ENCODE measurements at regions not wholly inside any gene's neighbourhood (a gene's known extent, or its start where the extent isn't known, plus 50 kb on each side); places are given as distances from the start of the nearest gene placed in this dataset.
A peak's percentile ranks its signal among the peaks of the same experiment; 100 is the strongest.

DNA sequence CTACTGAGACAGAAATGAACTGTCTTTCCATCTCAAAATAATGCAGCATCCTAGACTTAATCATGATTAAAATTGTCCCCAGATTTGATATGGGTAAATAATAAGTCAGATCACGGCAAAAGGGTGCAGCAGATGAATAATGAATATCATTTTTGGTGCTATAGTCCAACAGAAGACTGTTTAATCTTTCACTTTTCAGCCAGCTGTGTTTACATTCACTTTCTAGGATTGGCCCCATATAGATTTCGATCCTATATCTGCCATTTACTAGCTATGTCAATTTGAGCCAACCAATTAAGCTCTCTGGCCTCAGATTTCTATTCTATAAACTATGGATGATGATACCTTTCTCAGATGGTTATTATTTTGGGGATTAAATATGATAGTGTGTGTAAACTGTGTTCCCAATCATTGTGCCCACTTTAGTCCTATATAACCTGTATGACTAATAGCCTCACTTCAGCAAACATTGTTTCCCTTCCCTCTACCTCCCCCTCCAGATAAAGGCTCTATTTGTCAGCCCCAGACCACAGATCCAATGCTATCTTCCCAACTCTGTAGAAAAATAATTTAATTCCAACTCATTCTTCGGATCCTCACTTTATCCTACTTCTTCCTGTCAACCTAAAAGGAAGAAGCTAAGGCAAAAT, 53.6 kb upstream of the NT5E start:
- FAIRE-seq, result no peak

GRCh38 chr6:85395746-85396145, 54.1 kb upstream of the NT5E start:
- FAIRE-seq, result no peak

- FAIRE-seq, result no peak
Observed at GRCh38 chr6:85394853-85395538, 54.9 kb upstream of the NT5E start.

DNA sequence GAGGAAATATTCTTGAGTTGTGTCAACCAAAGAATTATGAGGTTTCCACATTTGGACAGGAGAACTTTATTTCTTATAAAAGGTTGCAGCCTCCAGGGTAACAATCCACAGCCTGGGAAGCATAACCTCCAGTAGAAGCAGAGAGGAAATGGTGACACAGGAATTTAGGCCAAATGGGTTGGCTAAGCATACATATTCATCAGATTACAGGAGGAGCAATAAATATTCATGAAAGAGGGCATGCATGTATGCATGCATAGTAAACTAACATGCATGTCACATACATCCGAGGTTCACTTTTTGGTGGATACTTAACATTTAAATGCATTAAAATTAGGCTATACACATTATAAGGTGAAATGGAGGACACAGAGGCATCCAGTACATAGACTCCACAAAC, 55.7 kb upstream of the NT5E start:
- no peak for FAIRE-seq

- FAIRE-seq, result no peak
Observed at GRCh38 chr6:85392379-85392778, 57.5 kb upstream of the NT5E start.

- FAIRE-seq, result no peak
Observed at GRCh38 chr6:85390775-85391174, 59.1 kb upstream of the NT5E start.

DNA sequence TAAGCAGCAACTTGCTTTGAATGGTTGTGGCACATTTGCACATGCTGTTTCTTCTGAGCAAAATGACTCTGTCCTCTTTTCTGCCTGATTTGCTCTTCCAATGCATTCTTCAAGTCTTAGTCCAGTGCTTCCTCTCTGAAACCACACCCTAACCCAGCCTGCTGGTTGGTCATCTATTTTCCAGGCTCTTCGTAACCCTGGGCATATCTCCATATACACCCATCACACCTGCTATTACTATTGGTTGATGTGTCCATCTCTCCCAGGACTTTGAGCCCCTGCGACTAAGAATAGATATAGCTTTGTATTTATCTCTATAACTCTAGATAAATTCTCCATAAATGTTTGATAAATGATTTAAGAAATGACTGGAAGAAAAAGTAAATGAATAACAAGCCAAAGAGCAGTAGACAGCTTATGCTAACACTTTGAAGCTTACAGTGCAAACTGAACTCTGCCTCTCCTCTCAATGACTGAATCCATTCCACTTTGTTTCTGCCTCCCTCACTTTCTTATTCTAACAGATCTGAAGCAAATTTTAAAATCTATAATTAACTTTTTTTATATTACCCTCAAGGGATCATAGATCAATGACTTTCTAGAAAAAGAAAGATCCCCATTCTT, 59.7 kb upstream of the NT5E start:
- FAIRE-seq, result no peak

- no peak for FAIRE-seq
Observed at GRCh38 chr6:85389151-85389797, 60.6 kb upstream of the NT5E start.

GRCh38 chr6:85388531-85388930, 61.4 kb upstream of the NT5E start:
- FAIRE-seq, result no peak

DNA sequence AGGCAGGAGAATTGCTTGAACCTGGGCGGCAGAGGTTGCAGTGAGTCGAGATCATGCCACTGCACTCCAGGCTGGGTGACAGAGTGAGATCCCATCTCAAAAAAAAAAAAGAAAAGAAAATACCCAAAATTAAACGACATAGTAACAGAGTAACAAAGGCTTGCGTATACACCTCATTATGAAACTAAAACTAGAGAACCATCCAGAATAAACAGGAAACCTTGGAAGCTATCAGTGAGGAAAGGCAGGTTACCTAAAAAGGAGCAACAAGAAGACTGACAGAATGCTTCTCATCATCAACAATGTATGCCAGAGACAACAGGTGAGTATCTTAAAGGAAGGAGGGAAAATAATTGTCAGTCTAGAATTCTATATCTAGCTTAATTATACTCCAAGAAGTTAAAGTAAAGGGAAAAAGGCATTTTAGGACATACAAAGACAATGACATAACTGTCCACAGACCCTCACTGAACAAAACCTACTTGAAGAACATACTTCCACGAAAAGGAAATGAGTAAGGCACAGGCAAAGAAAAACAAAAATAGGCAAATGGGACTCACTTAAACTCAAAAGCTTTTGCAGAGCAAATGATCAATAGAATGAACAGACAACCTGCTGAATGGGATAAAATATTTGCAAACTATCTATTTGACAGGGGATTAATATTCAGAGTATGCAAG, 64.1 kb upstream of the NT5E start:
- FAIRE-seq, result no peak

GRCh38 chr6:85383042-85383441, 66.8 kb upstream of the NT5E start:
- no peak for FAIRE-seq

- no peak for FAIRE-seq
Observed at GRCh38 chr6:85382541-85382940, 67.3 kb upstream of the NT5E start.

DNA sequence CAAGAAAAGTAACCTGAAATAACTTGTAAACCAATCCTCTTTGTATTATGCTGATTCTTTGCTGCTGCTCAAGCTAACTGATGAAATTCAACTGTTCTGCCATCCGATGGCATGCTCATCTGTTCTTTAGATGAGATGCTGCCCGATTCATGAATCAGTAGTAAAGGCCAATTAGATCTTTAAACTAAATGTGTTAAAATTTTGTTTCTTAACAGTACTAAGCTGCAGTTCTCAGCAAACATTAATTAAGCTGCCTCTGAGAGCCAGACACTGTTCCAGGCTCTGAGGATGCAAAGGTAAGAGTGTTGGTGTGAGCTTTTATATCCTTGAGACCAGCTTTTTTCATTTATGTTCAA, 77.0 kb upstream of the NT5E start:
- FAIRE-seq, result no peak

DNA sequence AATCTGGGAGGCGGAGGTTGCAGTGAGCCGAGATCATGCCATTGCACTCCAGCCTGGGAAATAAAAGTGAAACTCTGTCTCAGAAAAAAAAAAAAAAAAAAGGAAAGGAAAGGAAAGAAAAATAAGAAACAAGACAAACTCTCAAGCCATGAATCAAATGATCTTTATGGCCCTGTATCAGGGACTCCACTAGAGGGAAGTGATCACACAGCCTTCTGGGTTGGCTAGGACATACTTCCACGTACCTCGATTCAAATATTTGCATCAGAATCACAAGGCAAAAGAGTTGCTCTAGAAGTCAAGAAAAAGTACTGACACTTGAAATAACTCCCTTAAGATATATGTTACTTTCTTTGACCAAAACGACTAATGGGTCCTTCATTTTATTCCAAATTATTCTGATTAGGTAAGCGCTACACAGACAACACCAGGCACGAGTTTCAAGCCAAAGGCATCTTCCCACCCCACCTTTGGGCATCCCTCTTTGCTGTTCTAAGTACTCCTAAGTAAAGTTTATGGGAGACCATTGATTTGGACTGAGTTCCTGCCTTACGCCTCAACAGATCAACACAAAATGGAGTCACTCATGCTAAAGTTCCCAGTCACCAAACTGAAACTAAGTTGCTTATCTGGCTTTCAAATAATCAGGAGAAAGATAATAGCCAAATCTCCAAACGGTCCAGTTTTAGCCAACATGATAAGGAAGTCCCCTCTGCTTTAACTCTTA, 77.5 kb upstream of the NT5E start:
- no peak for FAIRE-seq

GRCh38 chr6:85368631-85369030, 81.3 kb upstream of the NT5E start:
- no peak for FAIRE-seq

GRCh38 chr6:85364344-85364743, 85.5 kb upstream of the NT5E start:
- FAIRE-seq, result no peak

GRCh38 chr6:85363870-85364269, 86.0 kb upstream of the NT5E start:
- peak; percentile 76 for FAIRE-seq

DNA sequence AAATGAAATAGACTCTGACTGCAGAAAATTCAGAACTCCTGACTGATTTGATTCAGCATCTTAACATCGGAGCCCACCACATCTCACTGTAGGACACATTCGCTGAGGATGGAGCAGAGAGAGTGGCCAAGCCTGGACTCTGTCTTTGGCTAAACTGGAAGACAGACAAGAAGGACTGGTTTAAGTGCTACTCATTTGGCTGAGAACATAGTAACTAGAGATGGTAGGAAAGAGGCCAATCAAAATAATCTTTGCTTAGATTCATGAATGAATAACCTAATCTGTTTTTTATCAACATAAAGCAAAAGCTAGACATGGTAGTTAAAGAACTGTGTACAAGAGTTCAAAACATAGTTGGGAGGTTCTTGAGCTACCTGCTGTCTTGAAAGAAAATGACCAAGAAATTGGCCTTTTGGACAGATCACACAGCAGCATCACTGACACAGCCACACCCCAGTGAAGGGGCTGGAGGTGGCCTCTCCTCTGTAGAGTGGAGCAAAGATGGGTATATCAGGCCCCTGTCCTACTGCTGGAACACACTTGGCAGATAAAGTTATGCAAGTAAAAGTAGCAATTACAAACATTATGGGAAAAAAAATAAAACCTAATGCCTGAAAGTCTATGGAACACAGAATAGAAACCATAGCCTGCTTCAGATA, 87.1 kb upstream of the NT5E start:
- FAIRE-seq, result no peak

- no peak for FAIRE-seq
Observed at GRCh38 chr6:85361643-85362014, 88.3 kb upstream of the NT5E start.

DNA sequence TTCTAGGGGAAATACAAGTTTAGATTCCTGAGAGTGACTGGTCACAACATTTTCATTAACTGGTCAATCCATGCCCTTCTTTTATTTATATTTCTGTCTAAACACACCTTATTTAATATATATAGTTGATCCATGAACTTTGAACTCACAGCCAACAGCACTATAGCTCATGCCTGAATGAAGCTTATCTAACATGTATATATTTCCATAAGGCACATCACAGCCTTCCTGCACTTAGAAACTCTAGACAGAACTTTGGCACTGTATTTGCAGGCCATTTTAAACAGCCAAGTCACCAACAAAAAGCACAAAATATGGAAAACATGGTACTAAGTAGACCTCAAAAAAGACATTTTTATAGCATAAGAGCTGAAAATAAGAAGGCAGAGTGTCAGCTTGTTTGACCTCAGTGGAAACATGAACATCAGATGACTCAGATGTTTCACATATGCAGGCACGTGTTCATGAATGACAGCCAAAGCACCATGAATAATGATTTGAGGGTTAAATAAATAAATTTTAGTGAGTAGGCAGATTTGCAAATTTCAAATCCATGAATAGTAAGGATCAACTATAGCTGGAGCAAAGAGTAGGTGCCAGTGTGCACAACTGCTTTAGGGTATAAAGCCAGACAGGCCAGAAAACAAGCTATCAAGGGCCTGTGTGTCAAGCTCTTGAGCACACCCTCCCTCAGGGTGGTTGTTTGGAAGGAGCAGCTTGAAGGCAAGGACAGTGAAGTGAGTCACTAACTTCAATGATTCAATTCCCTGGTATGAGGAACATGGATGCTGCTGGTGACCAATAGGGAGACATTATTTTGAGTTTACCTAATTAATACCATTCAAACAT, 88.9 kb upstream of the NT5E start:
- no peak for FAIRE-seq

GRCh38 chr6:85357651-85358050, 92.2 kb upstream of the NT5E start:
- FAIRE-seq, result no peak
